HG03442 (cell line): ENCODE measurements at regions not wholly inside any gene's neighbourhood (a gene's known extent, or its start where the extent isn't known, plus 50 kb on each side); places are given as distances from the start of the nearest gene placed in this dataset.

Source experiments
- ATAC-seq: cut with Tn5 transposase; IDR thresholded peaks from one replicate; pipeline ENCODE4 v1.9.1; 2021; ENCODE audit warnings: mild to moderate bottlenecking, moderate library complexity; ENCODE audit not compliant: unreplicated experiment

GRCh38 chr20:40738976-40739375 lies 49.9 kb upstream of the MAFB start:
- ATAC-seq = no peak

DNA sequence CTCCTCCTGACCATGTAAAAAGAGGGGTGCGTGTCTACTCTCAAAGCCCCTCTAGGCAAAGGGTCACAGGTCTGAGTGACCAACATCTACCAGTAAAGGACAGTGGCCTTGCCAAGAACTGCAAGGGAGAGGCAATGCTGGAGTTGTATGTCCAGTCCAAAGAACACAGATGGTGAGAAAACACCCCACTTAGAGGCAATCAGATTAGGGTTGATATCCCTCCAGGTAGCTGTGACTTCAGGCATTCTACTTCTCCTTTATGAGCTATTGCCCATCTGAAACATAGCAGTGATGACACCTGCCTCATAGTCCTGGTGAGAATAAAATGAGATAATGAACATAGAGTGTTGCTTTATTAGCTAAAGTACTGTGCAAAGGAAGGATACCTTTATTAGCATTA lies 50.8 kb upstream of the MAFB start:
- ATAC-seq = no peak

- no peak for ATAC-seq
Measured at GRCh38 chr20:40741507-40742106, 52.6 kb upstream of the MAFB start.

- ATAC-seq = no peak
Measured at GRCh38 chr20:40743141-40743775, 54.2 kb upstream of the MAFB start.

GRCh38 chr20:40744072-40744817 lies 55.2 kb upstream of the MAFB start:
- ATAC-seq = no peak

GRCh38 chr20:40744818-40745175 lies 55.8 kb upstream of the MAFB start:
- no peak for ATAC-seq

DNA sequence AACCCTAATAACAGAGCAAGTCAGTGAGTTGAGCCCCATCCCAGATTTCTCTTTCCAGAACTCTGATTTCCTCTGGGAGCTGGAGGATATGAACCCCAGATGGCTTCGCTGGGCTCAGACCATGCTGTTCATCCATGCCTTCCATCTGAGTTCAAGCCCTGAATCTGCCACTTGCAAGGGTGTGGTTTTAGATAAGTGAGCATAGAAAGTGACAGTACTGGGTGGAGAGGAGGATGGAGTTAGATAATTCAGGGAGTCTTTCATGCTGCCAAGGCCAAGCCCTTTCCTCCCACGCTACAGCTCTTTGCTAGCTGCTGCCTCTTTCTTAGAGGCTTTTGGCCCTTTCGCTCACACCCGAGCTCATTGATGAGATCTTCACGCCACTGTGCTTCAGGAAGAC lies 57.2 kb upstream of the MAFB start:
- ATAC-seq = no peak

GRCh38 chr20:40748182-40748581 lies 59.1 kb upstream of the MAFB start:
- ATAC-seq = no peak

DNA sequence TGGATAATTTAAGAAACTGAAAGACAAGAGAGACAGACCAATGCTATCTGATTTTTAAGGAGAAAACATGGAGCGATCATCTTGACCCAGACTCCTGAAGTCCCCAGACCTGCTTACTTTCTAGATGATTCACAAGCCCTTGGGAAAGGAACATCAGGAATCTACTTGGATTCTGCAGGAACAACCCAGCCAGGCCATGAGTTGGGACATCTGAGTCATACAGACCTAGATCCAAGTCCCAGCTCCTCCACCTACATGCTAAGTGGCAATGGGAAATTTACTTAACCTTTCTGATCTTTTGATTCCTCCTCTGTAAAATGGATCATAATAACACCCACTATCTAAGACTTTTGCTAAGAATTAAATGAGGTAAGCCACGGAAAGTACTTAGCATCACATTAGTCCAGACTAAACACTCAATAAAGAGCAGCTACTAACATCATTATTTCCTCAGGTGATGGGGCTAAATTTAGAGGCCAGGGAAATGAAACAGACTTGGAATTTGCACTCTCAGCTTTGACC lies 61.0 kb upstream of the MAFB start:
- ATAC-seq = no peak

DNA sequence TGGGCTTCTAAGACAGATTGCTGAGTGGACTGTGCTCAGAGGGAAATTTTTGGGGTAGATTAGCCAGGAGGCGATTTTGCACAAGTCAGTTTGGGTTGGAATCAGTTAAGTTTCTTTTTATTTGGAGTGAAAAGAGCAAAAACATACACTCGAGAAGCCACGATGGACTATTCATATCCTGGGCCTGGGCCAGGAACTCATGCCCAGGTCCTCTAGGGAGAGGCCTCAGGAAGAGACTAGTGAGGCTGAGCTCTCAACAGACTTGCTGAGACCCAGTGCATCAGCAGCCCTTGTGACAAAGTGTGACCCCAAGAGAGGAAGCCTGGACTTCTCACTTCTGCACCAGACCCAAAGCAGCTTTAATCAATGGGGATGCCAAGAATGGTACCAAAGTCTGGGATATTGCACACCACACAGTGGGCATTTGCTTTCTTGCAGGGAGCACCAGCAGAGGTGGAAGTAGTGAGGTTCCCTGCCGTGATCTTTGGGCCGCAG lies 61.6 kb upstream of the MAFB start:
- ATAC-seq = no peak

GRCh38 chr20:40753472-40753871 lies 64.4 kb upstream of the MAFB start:
- ATAC-seq = no peak

GRCh38 chr20:40754339-40754943 lies 65.4 kb upstream of the MAFB start:
- no peak for ATAC-seq

DNA sequence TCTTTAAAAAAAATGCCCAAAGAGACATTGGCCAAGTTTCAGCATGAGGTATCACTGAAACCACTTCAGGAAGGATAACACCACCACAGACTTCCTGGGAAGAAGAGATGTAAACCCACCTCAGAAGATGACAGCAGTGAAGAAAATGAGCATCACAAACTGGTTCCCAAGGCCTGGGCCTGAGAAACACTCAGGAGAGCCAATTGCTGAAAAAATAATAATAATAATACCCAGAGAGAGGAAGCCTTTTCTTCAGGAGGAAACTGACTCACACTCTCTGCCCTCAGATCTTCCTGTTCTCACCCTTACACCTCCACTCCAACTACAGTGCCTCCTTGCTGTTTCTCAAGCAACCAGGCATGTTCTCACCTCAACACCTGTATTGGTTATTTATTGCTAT lies 68.1 kb upstream of the MAFB start:
- ATAC-seq = no peak

- ATAC-seq = no peak
Measured at GRCh38 chr20:40758790-40759189, 69.8 kb upstream of the MAFB start.

DNA sequence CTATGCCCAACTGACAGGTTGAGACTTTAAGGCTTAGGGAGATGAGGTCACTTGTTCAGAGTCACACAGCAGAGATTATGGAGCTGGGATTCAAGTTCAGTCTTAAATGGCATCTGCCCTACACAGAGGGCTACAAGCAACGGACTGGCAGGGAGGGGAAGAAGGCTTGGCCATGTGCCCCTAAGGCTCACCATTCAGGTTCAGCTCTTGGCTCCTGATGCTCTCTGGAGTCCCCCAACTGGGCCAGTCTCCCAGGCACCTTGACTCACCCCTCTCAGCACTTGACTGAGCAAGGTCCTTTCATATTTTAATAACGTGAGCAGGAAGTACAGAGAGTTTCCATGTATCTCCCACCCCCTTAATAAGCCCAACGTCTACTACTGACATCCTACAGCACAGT lies 71.4 kb upstream of the MAFB start:
- no peak for ATAC-seq

- no peak for ATAC-seq
Measured at GRCh38 chr20:40763646-40764295, 74.7 kb upstream of the MAFB start.

GRCh38 chr20:40765814-40766480 lies 76.9 kb upstream of the MAFB start:
- ATAC-seq = no peak

GRCh38 chr20:40766790-40767614 lies 78.0 kb upstream of the MAFB start:
- no peak for ATAC-seq

DNA sequence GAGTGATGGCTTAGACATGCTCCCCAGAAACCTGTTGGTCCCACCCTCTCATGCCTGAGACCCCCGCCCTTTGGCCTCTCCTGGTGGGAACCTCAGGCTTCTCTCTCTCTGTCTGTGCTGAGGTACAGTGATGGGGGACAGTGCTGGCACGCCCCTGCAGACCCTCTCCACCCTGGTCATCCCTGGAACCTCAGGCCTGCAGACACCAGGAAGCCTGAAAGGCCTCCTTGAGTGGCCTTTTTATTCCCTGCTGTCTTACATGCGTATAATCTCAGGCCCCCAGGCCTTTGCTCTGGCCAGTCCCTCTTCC lies 78.5 kb upstream of the MAFB start:
- ATAC-seq = no peak

DNA sequence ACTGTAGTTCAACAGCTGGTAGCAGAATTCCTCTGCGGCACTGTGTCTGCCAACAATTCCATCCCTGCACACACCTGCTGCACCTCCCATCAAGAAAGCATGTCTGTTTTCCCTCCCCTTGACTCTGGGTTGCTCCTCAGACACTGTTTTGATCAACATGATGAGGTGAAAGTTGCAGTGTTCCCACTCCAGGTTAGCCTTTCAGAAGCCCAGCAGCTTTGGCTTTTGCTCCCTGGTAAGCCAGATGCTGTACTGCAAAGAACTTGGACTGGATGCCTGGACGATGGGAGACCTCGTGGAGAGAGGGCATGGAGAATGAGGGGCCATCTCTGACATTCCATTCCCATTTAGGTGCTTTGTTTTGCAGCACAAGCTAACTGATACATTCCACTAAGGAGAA lies 79.1 kb upstream of the MAFB start:
- no peak for ATAC-seq
